ENCODE measurements at regions not wholly inside any gene's neighbourhood (a gene's known extent, or its start where the extent isn't known, plus 50 kb on each side); places are given as distances from the start of the nearest gene placed in this dataset.

DNA sequence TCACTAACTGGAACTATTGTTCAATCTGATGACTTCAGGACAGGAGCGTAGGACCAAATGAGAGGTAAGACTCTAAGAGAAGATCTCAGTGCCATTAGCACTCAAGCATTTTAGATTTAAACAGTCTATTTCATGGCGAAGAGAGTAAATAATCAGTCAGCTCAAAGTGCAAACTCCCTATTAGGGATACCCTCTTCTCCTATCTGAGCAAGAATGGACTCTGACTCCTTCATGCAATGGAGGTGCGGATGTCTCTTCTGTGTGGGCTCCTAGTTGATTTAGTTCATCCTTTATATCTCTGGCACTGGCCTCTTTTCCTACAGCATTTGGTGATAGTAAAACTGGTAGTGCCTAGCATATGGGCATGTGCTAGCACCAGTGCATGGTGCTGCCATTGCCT lies 144.6 kb downstream of the SMC2 start:
- TF ChIP-seq, protein P1, sequence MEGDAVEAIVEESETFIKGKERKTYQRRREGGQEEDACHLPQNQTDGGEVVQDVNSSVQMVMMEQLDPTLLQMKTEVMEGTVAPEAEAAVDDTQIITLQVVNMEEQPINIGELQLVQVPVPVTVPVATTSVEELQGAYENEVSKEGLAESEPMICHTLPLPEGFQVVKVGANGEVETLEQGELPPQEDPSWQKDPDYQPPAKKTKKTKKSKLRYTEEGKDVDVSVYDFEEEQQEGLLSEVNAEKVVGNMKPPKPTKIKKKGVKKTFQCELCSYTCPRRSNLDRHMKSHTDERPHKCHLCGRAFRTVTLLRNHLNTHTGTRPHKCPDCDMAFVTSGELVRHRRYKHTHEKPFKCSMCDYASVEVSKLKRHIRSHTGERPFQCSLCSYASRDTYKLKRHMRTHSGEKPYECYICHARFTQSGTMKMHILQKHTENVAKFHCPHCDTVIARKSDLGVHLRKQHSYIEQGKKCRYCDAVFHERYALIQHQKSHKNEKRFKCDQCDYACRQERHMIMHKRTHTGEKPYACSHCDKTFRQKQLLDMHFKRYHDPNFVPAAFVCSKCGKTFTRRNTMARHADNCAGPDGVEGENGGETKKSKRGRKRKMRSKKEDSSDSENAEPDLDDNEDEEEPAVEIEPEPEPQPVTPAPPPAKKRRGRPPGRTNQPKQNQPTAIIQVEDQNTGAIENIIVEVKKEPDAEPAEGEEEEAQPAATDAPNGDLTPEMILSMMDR (IDR thresholded peaks at IDR 0.05; ENCODE audit: control extremely low read depth, extremely low read depth, low read depth, missing control alignments): no peak
- ChIA-PET CTCF (no interaction called here), POLR2A (no interaction called here)
- no peak for DNase-seq (ENCODE audit: extremely low spot score)

DNA sequence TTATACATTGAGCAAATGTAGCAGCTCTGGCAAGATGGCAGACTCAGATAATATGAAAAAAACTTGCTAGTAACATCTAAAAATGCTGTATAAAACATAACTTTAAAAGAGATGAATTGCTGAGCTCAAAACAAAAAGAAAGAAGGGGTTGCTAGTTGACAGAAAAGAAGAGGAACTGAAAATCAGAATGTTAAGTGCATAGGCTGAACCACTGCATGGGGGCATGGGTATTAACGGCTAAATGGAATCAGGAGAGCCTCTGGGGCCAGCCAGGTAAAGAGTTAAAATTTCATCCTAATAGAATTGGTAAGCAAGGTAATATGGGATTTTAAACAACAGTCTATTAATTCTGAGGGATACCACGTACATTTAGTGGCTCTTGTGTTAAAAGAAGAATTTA lies 146.8 kb downstream of the SMC2 start:
- CTCF ChIA-PET: no interaction called here
- TF ChIP-seq, protein P1 (IDR thresholded peaks at IDR 0.05; ENCODE audit: control extremely low read depth, extremely low read depth, low read depth, missing control alignments): no peak
- no peak for DNase-seq (ENCODE audit: extremely low spot score)
- POLR2A ChIA-PET: no interaction called here

DNA sequence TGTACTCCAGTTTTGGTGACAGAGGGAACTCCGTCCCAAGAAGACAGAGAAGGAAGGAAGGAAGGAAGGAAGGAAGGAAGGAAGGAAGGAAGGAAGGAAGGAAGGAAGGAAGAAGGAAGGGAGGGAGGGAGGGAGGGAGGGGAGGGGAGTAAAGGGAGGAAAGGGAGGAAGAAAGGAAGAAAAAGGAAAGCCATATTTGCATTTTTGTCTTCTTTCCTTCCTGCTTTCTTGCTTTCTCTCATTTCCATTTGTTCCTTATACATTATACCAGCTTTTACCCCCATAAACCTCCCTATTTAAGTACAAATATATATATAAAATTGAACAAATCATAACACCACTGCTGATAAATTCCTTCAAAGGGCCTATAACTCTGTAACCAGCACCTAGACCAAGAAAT lies 151.8 kb downstream of the SMC2 start:
- POLR2A ChIA-PET: no interaction called here
- TF ChIP-seq, protein P1 (IDR thresholded peaks at IDR 0.05; ENCODE audit: control extremely low read depth, extremely low read depth, low read depth, missing control alignments): no peak
- CTCF ChIA-PET: no interaction called here
- DNase-seq (ENCODE audit: extremely low spot score): no peak

DNA sequence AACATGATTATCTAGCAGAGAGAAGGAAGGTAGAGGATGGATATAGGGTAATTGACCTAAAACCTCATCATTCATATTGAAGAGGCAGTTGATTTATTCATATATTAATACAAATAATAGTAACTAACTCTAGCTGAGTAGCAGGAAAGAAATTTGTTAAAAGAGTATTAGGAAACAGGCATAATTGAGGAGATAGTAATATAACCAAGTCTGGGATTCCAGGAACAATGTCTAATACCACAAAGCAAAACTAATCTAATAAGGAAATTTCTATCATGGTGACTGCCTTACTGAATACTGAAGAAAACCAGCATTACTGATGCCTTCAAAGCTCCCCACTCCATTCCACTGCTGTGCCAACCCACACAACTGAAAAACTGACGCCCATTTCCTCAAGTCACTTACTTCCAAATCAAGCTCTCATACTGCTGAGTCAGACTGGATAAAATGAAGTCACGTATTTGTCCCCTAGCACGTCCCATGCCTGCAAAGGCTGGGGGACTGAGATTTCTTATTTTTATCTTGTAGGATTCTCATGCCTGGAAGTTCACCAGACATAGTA lies 153.9 kb downstream of the SMC2 start:
- no peak for DNase-seq (ENCODE audit: extremely low spot score)
- ChIA-PET POLR2A (no interaction called here), CTCF (interaction anchor here (0.7 to 1.6 kb wide), 2 partner anchors 8 to 25 kb away, joined by 3 read pairs; no protein-coding TSS in a partner anchor)
- TF ChIP-seq, protein P1 (IDR thresholded peaks at IDR 0.05; ENCODE audit: control extremely low read depth, extremely low read depth, low read depth, missing control alignments): no peak

DNA sequence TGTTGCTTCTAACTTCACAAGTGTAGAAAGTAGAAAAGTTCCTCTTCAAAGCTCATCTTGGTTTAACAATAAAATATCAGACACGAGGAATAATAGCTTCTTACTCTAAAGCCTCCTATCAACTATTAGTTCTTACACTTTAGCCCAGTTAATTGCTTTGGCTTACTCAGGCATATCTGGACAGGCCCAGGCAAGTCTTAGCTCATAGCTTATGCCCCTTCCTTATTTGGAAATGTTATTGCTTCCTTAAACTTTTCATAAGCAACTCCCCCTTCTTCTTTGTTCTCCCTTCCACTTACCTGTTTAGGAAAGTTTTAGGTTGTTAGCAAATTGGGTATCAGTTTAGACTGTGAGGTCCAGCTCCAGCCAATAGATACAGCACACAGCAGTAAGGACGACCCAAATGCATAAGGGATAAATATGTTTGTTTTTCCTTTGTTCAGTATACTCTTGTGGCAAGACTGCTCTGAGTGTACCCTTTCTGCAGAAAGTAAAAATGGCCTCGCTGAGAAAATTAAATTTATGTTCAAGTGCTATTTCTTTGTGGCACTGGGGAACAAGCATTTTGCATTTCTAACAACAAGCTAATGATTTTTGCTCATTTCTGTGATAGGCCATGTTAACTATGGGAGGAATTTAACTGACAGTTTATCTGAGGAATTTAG lies 162.1 kb downstream of the SMC2 start:
- TF ChIP-seq, protein P1 (IDR thresholded peaks at IDR 0.05; ENCODE audit: control extremely low read depth, extremely low read depth, low read depth, missing control alignments): no peak
- CTCF ChIA-PET: interaction anchor here (1.0 to 1.2 kb wide), 2 partner anchors 8 to 13 kb away, joined by 3 read pairs; no protein-coding TSS in a partner anchor
- no peak for DNase-seq (ENCODE audit: extremely low spot score)
- POLR2A ChIA-PET: no interaction called here

DNA sequence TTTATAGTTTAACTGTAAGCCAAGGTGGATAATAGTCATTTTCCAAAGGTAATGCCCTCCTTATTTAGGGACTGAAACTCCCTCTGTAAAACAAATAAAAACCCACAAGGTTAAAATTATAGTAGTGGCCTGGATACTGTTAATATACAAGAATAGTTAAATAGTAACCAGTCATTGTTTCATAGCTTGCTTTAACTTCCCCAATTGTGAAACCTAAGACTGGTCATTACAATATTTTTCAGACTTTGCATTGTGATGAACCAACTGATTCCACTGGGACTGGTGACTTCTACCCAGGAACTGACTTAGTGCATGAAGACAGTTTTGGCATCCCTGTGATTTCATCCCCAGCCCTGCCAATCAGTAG lies 162.6 kb downstream of the SMC2 start:
- TF ChIP-seq, protein P1 (IDR thresholded peaks at IDR 0.05; ENCODE audit: control extremely low read depth, extremely low read depth, low read depth, missing control alignments): no peak
- ChIA-PET CTCF (no interaction called here), POLR2A (no interaction called here)

More for the DNA sequence above, 162.6 kb downstream of the SMC2 start:
- no peak for DNase-seq (ENCODE audit: extremely low spot score)

Data from GM10248 (cell line).